ENCODE measurements at regions not wholly inside any gene's neighbourhood (a gene's known extent, or its start where the extent isn't known, plus 50 kb on each side); places are given as distances from the start of the nearest gene placed in this dataset.

- no peak overlapping the region for H3K4me3 ChIP-seq
- no peak overlapping the region for H3K27ac ChIP-seq
- peaks cover 21% of the 10 kb centered on the region for H3K9me3 ChIP-seq
- no peak overlapping the region for H3K4me2 ChIP-seq
- H3K4me1 ChIP-seq, result no peaks in the 10 kb centered on the region
- TF ChIP-seq Cebpa-rat (IDR thresholded peaks at IDR 0.05), result no peak
- H3K9ac ChIP-seq, result no peak overlapping the region
- H3K27me3 ChIP-seq, result no peaks in the 10 kb centered on the region
- H4K20me1 ChIP-seq, result no peaks in the 10 kb centered on the region
- no peaks in the 10 kb centered on the region for H3K36me3 ChIP-seq
These were observed 348.3 kb upstream of the TMCO5A start for GRCh38 chr15:37586011-37586583.

- Histone ChIP-seq H3K36me3 (no peaks in the 10 kb centered on the region), H3K27me3 (no peaks in the 10 kb centered on the region), H3K4me3 (no peak overlapping the region), H3K4me2 (no peak overlapping the region), H4K20me1 (no peaks in the 10 kb centered on the region), H3K4me1 (no peaks in the 10 kb centered on the region), H3K27ac (no peak overlapping the region), H3K9me3 (peaks cover 13% of the 10 kb centered on the region), H3K9ac (no peak overlapping the region)
- TF ChIP-seq Cebpa-rat (IDR thresholded peaks at IDR 0.05), result no peak
These were observed 347.5 kb upstream of the TMCO5A start for GRCh38 chr15:37586976-37587375.

- H3K9me3 ChIP-seq, result no peaks in the 10 kb centered on the region
- H3K9ac ChIP-seq, result no peak overlapping the region
- no peak for TF ChIP-seq Cebpa-rat (IDR thresholded peaks at IDR 0.05)
- H4K20me1 ChIP-seq, result no peaks in the 10 kb centered on the region
- no peak overlapping the region for H3K4me2 ChIP-seq
- no peak overlapping the region for H3K4me3 ChIP-seq
- no peaks in the 10 kb centered on the region for H3K4me1 ChIP-seq
- H3K27me3 ChIP-seq, result no peaks in the 10 kb centered on the region
- H3K36me3 ChIP-seq, result no peaks in the 10 kb centered on the region
- H3K27ac ChIP-seq, result no peak overlapping the region
These were observed 340.0 kb upstream of the TMCO5A start for GRCh38 chr15:37594417-37594816.

- no peak for TF ChIP-seq Cebpa-rat (IDR thresholded peaks at IDR 0.05)
- Histone ChIP-seq H4K20me1 (no peaks in the 10 kb centered on the region), H3K9me3 (no peaks in the 10 kb centered on the region), H3K27me3 (no peaks in the 10 kb centered on the region), H3K4me3 (no peak overlapping the region), H3K4me1 (no peaks in the 10 kb centered on the region), H3K27ac (no peak overlapping the region), H3K36me3 (no peaks in the 10 kb centered on the region), H3K9ac (no peak overlapping the region), H3K4me2 (no peak overlapping the region)
These were observed 338.9 kb upstream of the TMCO5A start for GRCh38 chr15:37595426-37595970.

- no peak overlapping the region for H3K9ac ChIP-seq
- H3K4me1 ChIP-seq, result no peaks in the 10 kb centered on the region
- no peaks in the 10 kb centered on the region for H3K27me3 ChIP-seq
- TF ChIP-seq Cebpa-rat (IDR thresholded peaks at IDR 0.05), result no peak
- H3K36me3 ChIP-seq, result no peaks in the 10 kb centered on the region
- H4K20me1 ChIP-seq, result no peaks in the 10 kb centered on the region
- H3K4me3 ChIP-seq, result no peak overlapping the region
- no peak overlapping the region for H3K27ac ChIP-seq
- H3K9me3 ChIP-seq, result no peaks in the 10 kb centered on the region
- H3K4me2 ChIP-seq, result no peak overlapping the region
These were observed 335.3 kb upstream of the TMCO5A start for GRCh38 chr15:37599156-37599555.

GRCh38 chr15:37616215-37616614 is 318.2 kb upstream of the TMCO5A start:
- no peaks in the 10 kb centered on the region for H3K4me1 ChIP-seq
- no peaks in the 10 kb centered on the region for H3K36me3 ChIP-seq
- H3K4me2 ChIP-seq, result no peak overlapping the region
- H3K27ac ChIP-seq, result no peak overlapping the region
- no peaks in the 10 kb centered on the region for H3K27me3 ChIP-seq
- H3K9me3 ChIP-seq, result no peaks in the 10 kb centered on the region
- no peak overlapping the region for H3K9ac ChIP-seq
- no peak overlapping the region for H3K4me3 ChIP-seq
- H4K20me1 ChIP-seq, result no peaks in the 10 kb centered on the region
- TF ChIP-seq Cebpa-rat (IDR thresholded peaks at IDR 0.05), result no peak

- Histone ChIP-seq H3K4me2 (no peak overlapping the region), H3K27ac (no peak overlapping the region), H3K9me3 (no peaks in the 10 kb centered on the region), H4K20me1 (no peaks in the 10 kb centered on the region), H3K4me3 (no peak overlapping the region), H3K4me1 (no peaks in the 10 kb centered on the region), H3K9ac (no peak overlapping the region), H3K36me3 (no peaks in the 10 kb centered on the region), H3K27me3 (no peaks in the 10 kb centered on the region)
- no peak for TF ChIP-seq Cebpa-rat (IDR thresholded peaks at IDR 0.05)
These were observed 316.1 kb upstream of the TMCO5A start for GRCh38 chr15:37618353-37618752.

- TF ChIP-seq Cebpa-rat (IDR thresholded peaks at IDR 0.05), result no peak
- H3K4me2 ChIP-seq, result no peak overlapping the region
- no peak overlapping the region for H3K27ac ChIP-seq
- H3K4me3 ChIP-seq, result no peak overlapping the region
- H4K20me1 ChIP-seq, result no peaks in the 10 kb centered on the region
- H3K36me3 ChIP-seq, result no peaks in the 10 kb centered on the region
- H3K27me3 ChIP-seq, result no peaks in the 10 kb centered on the region
- H3K4me1 ChIP-seq, result no peaks in the 10 kb centered on the region
- no peak overlapping the region for H3K9ac ChIP-seq
- H3K9me3 ChIP-seq, result no peaks in the 10 kb centered on the region
These were observed 314.9 kb upstream of the TMCO5A start for GRCh38 chr15:37619358-37620042.

- H3K36me3 ChIP-seq, result no peaks in the 10 kb centered on the region
- H3K9me3 ChIP-seq, result no peaks in the 10 kb centered on the region
- no peaks in the 10 kb centered on the region for H4K20me1 ChIP-seq
- H3K4me2 ChIP-seq, result no peak overlapping the region
- no peak overlapping the region for H3K9ac ChIP-seq
- no peak for TF ChIP-seq Cebpa-rat (IDR thresholded peaks at IDR 0.05)
- no peaks in the 10 kb centered on the region for H3K27me3 ChIP-seq
- no peak overlapping the region for H3K4me3 ChIP-seq
- H3K27ac ChIP-seq, result no peak overlapping the region
- H3K4me1 ChIP-seq, result no peaks in the 10 kb centered on the region
These were observed 308.9 kb upstream of the TMCO5A start for GRCh38 chr15:37625576-37625975.

GRCh38 chr15:37628507-37628906 is 305.9 kb upstream of the TMCO5A start:
- no peaks in the 10 kb centered on the region for H3K9me3 ChIP-seq
- H3K27ac ChIP-seq, result no peak overlapping the region
- no peaks in the 10 kb centered on the region for H4K20me1 ChIP-seq
- H3K36me3 ChIP-seq, result no peaks in the 10 kb centered on the region
- no peak overlapping the region for H3K4me2 ChIP-seq
- H3K9ac ChIP-seq, result no peak overlapping the region
- H3K27me3 ChIP-seq, result no peaks in the 10 kb centered on the region
- no peak for TF ChIP-seq Cebpa-rat (IDR thresholded peaks at IDR 0.05)
- H3K4me1 ChIP-seq, result no peaks in the 10 kb centered on the region
- H3K4me3 ChIP-seq, result no peak overlapping the region
